RPMI7951 (cell line): ENCODE measurements at regions not wholly inside any gene's neighbourhood (a gene's known extent, or its start where the extent isn't known, plus 50 kb on each side); places are given as distances from the start of the nearest gene placed in this dataset.
"Not testable (repeated sequence)": the region's sequence is repeated elsewhere in the genome, so short reads cannot be mapped to it uniquely, and the experiment has no call there.

Experiments
- DNase-seq: peaks from one replicate; pipeline ENCODE4 v3.0.0-alpha.2; 2012; ENCODE audit warnings: low read depth

DNA sequence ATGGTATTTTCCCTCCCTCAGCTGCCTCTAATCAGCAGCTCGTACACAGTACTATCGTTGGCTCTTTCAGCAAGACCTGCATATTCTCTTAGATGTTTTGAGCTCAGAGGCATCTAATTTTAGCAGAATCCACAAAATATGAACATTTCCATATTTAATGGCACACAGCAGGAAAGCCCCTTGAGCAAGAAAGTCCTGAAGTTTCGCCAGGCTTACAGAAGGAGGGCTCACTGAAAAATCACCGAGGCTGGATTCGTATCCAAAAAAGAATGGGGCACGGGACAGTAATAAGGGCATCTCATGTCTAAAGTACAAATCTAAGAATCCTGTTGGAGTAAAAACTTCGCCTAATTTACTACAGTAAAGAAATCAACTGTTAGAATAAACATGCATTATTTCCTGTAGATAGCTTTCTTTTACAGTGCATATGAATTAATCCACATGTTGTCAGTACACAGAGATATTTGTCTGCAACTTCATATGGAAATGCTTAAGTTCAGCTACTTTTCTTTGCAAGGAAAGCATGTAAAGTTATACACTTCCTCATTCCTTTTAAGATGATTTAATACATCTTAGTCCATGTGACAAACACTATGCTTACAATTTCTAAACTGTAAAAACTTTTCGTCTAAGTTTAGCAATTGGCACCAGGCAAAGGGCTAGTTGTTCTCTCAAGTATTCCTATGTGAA, 1205.3 kb upstream of the ADGRL4 start:
- DNase-seq, result no peak

DNA sequence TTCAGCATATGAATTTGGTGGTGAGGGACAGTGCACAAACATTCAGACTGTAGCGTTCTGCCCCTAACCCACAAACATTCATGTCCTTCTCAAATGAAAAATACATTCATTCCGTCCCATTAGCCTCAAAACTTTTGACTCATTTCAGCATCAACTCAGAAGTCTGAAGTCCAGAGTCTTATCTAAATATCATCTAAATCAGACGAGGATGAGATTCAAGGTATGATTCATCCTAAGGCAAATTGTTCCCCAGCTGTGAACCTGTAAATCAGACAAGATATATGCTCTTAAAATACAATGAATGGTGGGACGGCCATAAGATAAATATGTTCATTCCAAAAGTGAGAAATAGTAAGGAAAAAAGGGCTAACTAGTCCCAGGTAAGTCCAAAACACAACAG, 1195.6 kb upstream of the ADGRL4 start:
- no peak for DNase-seq

DNA sequence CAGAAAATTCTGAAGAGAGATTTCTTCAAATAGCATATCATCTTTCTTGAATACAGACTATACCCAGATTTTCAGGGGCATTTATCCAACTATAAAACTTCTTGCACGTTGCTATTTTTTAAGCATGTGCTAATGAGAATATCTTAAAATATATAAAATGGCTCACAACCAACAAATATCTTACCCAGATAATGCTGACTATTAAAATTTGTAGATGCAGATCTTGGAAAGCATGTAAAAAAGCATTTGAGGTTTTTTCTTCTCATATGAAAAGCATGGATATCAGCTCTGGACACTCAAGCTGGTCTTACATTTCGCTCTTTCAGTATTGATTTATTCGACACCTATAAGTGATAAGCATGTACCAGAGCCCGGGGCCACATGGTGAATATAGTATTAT, 1187.7 kb upstream of the ADGRL4 start:
- no peak for DNase-seq

DNA sequence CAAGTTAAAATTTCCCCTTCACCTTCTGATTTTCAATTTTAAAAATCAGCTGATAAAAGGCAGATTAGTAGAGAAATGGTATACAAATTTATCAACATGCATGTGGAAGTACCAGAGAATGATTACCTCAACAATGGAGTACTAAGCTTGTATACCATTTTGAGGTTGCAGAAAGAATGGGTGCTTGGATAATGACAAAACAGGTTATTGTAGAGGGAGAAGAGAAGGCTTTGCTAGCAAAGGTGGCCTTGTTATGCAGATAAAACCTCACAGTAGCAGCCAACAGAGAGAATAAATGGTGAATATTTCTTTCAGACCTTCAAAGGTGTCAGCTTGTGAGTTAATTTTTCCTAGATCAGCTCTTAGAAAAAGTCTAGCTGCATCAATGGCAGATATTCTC, 1174.9 kb upstream of the ADGRL4 start:
- DNase-seq, result no peak

DNA sequence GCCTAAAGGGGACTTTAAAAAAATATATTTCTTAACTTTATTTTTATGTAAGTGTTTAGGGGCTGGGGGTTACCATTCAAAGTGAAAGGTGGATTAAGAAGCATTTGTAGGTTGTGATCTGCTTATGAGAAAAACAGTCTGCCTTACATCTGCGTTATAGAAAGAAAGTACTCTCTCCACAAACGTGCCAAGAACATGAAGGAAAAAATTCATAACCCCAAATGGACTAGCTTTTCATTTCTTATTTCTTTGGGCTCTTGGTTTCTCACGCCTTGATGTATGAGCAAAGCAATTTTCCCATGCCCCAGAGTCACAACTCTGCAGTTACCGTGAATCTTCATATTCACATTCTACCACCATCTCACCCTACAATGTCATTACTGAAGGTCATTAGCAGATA, 1165.1 kb upstream of the ADGRL4 start:
- DNase-seq, result no peak

DNA sequence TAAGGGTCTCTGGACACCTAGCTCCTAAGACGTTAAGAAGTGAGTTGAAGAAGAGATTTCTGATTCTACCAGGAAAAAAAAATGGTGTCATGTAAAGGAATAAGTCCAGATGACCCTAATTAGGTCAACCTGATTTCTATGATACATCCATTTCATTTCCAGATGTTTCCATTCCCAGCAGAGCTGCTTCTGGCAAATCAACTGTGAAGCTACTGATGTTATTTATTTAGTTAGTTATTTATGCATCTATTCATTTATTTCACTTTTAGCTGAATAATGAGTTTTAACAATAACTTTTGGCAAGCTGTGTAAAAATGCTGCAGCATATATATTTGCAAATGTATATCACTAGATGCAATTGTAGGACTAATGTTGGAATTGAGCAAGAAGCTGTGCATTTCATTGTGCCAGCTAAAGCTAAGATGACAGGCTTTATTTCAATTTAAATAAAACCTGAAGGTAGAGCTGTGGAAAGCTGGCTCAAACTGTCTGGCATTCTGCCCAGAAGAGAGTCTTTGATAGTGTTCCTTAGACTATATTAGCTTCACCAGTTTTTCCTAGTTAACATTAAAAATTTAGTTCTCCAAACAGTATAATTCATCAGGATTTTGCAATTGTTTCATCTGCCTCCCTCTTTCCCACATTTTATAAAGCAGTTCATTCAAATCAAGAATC, 1164.4 kb upstream of the ADGRL4 start:
- DNase-seq, result no peak

DNA sequence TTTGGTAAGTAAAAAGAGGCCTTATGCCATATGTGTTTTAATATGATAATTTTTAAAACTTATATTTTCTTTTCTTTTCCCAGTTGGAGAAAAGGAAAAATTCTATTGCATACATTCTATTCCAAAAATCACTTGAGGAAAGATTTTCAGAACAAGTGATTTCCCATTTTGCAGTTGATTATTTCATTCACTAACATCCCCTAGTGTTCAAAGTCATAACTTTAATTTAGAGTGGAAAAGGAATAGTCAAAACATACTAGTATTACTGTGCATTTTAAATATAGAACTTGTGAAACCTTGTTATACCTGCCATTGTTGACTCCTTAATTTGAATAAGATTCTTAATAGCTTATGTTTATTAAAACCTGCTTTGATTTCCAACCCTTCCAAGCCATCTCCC, 1157.6 kb upstream of the ADGRL4 start:
- no peak for DNase-seq

DNA sequence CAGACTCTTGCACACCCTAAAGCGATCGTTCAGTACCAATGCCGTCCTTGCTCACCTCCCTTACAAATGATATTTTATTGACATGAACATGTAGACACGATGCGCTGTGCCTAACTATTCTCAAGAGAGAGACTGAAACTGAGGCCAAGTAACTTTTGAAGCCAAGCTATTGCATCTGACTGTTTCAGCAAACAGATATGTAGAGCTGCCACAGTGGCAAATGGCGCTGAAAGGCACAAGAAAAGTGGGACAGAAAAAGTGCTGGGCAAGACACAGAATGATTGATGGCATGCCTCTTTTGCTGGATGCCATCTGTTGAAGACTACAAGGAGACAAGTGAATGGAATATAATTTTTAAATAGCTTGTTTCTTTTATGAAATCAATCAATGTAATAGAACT, 1157.2 kb upstream of the ADGRL4 start:
- DNase-seq, result no peak

DNA sequence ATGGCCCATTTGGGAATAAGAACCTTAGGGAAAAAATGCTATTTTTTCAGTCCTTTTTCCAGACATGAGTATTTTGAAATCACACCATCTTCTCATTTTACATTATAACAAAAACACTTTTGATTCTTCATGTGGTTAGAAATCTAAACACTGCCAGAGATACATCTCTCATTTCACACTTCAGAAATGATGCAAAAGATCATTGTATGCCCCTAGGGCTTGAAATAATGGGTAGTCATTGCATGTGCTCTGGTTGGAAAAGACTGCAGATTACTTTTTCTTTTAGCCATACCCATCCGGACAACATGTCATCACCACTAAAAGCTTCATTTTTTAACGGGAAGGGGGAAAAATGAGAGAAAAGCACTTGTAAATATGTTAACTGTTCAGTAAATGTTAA, 1152.2 kb upstream of the ADGRL4 start:
- DNase-seq, result no peak

DNA sequence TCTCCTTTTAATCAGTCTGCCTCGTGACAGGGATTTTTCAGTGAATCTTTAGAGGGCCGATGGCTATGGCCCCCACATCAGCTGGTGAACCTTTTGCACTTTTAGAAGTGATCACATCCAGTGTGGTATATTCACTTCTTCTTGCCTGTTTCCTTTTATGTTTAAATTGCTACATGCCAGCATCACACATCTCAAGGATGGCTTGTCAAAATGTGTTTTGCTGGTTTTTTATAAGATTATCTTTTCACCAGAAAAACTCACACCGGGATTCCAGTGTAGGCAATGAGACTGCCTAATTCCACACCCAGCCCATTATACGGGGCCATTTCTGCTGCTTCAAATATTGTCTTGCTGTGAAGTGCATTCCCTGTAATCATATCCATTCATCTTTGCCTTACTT, 1151.7 kb upstream of the ADGRL4 start:
- DNase-seq, result no peak

DNA sequence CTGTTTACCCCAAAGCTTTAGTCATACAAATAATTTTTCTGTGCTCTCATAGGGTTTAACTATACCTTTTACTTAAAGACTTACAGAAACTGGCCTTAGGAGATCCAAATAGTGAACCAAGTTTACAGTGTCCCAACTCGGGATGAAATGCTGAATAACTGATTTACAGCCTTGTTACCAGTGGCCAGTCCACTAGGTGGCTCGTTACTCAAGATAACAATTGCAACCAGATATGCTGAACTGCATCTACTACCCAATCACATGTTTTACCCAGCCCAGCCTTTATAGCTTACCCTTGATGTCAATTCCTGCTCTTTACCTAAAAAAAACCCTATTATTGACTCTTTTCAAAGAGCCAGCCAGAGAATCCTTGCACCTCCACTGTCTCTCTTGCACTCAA, 1148.8 kb upstream of the ADGRL4 start:
- no peak for DNase-seq

DNA sequence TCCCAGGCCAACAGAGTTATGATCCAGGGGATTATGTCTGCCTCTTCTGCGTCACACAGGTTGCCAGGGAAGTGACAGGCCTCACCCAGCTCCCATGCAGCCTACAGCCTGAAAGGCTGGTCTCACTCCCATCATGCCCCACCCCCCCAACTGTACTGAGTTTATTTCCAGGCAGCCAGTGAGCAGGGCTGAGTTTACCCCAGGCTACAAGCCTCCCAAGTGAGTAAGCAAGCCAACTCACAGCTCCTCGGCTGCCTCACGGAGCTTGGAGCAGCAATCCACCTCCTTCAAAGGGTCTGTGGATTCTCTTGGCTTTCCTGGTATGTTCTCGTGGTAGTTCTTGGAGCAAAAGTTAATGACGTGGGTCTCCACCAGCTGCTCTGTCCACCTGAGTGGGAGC, 1147.6 kb upstream of the ADGRL4 start:
- DNase-seq, result no peak

DNA sequence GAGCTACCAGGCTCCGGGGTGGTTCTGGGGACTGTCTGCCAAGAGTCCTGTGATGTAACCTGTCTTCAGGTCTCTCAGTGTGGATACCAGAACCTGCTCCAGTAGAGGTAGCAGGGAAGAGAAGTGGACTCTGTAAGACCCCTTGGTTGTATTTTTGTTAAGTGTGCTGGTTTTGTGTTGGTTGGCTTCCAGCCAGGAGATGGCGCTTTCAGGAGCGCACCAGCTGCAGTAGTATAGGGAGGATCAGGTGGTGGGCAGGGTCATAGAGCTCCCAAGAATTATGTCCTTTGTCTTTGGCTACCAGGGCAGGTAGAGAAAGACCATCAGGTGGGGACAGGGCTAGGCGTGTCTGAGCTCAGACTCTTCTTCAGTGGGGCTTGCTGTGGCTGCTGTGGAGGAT, 1147.2 kb upstream of the ADGRL4 start:
- no peak for DNase-seq

DNA sequence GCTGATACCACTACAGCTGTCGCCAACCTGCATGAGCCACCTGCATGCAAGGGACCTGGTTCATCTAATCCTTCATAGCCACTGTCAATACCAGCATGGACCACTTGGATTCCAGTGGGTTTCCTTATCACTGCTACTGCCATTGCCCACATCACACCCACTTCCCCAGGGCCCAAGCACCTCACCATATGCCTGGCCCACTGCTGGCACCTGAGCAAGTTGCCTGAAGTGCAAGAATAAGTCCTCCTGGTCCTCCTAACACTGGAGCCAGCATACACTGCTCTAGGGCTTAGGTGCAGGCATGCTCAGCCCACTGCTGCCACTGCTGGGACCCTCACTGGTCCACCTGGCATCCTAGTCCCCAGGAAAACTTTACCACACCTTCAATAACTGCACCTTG, 1136.8 kb upstream of the ADGRL4 start:
- no peak for DNase-seq

DNA sequence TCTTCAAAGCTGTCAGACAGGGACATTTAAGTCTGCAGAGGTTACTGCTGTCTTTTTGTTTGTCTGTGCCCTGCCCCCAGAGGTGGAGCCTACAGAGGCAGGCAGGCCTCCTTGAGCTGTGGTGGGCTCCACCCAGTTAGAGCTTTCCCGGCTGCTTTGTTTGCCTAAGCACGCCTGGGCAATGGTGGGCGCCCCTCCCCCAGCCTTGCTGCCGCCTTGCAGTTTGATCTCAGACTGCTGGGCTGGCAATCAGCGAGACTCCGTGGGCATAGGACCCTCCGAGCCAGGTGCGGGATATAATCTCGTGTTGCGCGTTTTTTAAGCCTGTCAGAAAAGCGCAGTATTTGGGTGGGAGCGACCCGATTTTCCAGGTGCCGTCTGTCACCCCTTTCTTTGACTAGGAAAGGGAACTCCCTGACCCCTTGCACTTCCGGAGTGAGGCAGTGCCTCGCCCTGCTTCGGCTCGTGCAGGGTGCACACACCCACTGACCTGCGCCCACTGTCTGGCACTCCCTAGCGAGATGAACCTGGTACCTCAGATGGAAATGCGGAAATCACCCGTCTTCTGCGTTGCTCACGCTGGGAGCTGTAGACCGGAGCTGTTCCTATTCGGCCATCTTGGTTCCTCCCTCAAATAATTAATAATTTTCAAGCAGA, 1131.5 kb upstream of the ADGRL4 start:
- DNase-seq, result not testable (repeated sequence)

DNA sequence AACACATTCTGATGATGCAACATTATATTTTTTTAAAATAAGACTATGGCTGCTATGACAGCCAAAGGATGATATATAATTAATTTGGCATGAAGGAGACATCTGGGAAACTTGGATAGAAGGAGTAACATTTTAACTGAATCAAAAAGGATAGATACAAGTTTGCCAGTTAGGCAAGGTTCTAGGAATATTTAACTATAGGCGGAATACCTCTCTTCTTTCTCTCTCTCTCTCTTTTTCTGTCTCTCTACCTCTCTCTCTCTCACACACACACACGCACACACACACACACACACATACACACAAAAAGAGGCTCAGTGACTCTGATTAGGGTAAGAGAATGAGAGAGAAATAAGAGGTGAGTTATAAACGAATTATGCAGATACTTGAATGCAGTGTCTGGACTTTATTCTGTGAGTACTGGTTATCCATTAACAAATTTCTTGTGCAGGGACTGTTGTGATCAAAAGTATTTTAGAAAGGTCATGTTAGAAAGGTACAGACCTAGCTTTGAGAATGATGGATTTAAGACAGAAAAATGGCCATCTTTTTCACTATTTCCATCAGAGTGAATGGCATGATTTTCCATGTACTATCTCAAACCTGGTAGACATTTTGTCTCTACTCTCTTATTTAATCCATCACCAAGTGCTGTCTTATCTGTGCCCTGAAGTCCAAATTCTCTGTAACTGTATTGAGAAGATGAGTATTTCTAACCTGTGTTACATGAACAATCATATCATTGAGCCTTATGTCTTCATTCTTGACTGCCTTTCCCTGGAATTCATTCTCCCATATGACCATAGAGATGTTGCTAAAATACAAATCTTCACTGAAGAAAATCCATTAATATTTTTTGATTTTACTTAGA, 1106.9 kb upstream of the ADGRL4 start:
- no peak for DNase-seq

DNA sequence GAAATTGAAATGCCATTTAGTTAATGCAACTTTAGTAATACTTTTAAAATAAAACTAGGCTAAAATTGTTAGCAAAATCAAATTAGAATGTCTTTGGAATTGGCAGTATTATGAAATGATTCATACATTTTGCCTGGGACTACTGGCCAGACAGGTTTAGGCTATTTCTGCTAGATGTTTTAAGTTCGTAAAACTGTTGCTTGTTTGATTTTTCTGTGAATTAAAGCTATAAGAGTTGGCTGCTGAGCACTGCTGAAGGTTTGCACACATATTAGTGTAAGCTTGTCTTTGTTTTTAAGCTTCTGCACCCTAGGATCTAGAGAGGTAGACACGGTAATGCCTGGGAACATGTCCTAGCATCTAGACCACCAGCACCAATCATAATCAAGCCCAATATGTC, 1094.6 kb upstream of the ADGRL4 start:
- no peak for DNase-seq

DNA sequence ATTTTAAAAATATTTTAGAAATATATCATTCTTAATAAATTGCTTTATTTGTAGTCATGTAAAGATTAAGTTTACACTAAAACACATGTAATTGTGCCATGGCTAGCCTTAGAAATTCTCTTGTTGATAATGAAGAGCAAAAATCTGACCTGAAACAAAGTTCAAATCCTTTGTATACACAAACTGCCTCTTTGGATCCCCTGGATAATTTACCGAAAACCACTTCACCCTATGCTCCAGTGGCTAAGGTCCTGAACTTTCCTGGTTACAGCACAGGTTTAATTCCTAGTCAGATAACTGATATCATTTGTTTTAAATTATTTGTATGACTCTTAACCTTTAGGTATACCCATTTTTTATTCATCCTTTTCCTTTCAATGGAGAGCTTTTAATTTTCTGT, 1093.2 kb upstream of the ADGRL4 start:
- DNase-seq, result no peak

DNA sequence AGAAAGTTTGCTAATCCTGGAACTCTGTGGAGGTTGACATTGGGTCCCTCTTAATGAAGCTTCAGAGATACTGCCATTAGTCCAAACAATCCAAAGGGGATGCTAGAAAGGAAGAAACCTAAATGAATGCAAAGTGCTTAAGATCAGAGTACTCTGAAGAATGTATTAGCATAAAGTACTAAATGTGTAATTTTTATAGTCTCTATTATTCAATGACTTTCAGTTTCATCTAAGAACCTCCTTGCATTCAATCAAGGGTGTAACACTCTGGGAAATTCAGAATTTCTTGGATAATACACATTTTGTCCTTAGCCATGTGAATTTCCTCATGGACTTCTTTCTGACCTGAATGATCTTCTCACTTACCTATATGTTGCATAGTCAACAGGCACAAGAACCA, 1078.5 kb upstream of the ADGRL4 start:
- no peak for DNase-seq

DNA sequence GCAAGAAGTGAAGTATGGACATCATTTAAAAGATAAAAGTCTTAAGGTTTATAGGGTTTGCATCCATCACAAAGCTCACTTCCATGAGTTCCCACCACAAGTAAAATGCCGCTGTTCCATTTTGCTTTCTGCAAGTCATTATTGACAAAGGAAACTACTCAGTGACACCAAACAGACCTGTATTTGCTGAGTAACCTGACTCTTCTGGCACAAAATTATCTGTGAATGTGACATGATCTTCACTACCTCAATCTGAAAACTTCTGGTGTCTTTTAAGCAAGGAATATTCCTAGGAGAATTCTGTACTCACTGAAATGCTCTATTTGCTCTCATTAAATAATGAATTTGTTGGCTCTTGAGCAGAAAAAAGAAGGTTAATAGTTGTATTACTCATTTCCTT, 1077.4 kb upstream of the ADGRL4 start:
- DNase-seq, result no peak

DNA sequence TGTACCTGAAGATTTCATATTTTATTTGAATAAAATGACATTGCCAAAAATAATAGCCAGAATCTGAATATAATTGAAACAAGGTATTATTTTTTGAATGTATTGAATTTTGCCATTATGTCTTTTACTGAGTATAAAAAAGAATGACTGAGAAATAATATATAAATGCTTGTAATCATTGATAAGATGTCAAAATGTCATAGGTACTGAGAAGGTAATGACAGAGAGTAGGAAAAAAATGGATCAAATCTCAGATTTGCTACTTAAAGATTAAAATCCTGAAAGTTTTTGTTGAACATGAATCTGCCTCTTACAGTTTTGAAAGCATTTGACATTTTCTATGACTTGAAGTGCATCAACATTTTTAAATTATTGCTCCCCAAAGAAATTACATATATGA, 1069.9 kb upstream of the ADGRL4 start:
- DNase-seq, result no peak

DNA sequence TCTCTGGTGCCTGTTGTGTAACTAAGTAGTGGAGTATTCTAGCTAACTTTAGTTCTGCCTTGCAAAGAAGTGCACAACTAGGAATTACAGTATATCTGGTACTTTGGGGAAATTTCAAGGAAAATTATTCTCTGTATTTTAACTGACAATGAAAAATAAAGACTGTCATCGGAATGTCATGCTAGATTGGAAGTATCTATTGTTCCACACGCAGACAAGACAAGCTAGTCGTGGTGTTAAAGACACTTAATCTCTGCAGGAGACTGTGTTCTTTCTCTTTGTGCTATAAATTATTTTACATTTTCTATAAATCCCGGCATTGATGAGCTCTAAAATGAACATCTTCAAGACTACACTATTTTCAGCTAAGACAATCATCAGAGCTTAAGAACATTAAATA, 1068.8 kb upstream of the ADGRL4 start:
- no peak for DNase-seq
